Endometrial microvascular endothelial cells (primary cell): ENCODE measurements at regions not wholly inside any gene's neighbourhood (a gene's known extent, or its start where the extent isn't known, plus 50 kb on each side); places are given as distances from the start of the nearest gene placed in this dataset.
"Not testable (repeated sequence)": the region's sequence is repeated elsewhere in the genome, so short reads cannot be mapped to it uniquely, and the experiment has no call there.

ENCODE experiments used
- in situ Hi-C: cut with HindIII; loops from 2 replicates; pipeline ENCODE4 v1.10.0; 2017; ENCODE audit warnings: low sequenced_read_pairs, low pct_unique_long_range_greater_than_20kb; ENCODE audit errors: inconsistent ontology term

GRCh38 chr6:28653876-28654275, 128.2 kb downstream of the GPX5 start:
- in situ Hi-C loops = no loop called here

DNA sequence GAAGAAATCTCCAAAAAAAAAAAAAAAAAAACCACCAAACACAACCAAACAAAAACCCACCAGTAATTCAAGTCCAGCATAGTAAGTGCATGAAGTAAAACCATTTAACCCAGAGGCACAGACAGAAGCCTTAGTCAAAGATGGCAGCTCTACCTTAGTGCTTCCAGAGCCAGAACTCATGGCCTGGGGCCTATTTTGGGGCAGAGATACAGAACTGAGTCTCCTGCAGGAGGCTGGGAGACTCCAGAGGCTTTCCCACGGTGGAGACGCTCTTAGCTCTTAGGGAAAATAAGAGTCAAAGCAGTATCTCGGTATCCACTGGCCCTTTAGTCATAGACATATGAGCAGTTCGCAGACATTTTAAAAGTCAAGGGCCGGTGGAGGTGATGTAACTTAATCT, 129.5 kb downstream of the GPX5 start:
- in situ Hi-C loops = no loop called here

- in situ Hi-C loops = no loop called here
Observed at GRCh38 chr6:28656715-28657114, 131.0 kb downstream of the GPX5 start.

- in situ Hi-C loops = no loop called here
Observed at GRCh38 chr6:28657381-28657768, 131.7 kb downstream of the GPX5 start.

- in situ Hi-C loops = no loop called here
Observed at GRCh38 chr6:28657769-28658465, 132.2 kb downstream of the GPX5 start.

GRCh38 chr6:28658475-28659249, 133.0 kb downstream of the GPX5 start:
- in situ Hi-C loops = no loop called here

DNA sequence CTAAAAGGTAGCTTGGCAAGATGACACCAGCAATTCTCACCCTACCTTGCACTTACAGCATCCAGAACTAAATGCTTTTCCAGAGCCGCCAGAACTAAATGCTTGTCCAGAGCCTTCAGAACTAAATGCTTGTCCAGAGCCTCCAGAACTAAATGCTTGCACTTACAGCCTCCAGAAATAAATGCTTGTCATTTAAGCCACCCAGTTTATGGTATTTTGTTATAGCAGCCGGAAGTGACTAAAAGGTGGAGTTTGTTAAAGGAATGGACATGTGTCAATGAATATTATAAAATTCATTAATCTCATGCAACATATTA, 133.5 kb downstream of the GPX5 start:
- in situ Hi-C loops = no loop called here

DNA sequence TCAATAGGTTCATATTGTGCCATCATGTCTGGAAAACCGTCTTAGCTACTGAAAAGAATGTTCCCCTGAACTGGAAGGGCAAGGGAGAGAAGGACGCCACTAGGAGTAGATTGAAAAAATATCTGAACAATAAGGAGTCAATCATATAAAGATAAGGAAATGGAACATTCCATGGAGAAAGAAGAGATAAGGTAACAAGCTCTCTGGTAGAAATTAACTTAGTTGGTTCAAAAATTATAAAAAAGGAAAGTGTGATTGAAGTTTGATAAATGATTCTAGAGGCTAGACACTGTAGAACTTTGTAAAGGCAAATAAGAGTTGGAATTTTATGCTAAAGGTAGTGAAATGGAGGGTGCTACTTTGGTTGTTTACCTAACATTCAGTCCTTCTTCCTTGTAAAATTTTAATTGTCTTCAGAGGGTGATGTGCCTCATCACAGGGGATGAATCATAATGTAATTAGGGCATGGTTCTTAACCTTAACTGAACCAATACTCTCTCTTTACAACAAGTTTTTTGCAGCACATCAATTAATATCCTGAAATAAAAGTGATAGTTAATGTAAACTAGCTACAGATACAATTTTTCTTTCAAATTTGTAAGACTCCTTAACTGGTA, 135.5 kb downstream of the GPX5 start:
- in situ Hi-C loops = no loop called here

DNA sequence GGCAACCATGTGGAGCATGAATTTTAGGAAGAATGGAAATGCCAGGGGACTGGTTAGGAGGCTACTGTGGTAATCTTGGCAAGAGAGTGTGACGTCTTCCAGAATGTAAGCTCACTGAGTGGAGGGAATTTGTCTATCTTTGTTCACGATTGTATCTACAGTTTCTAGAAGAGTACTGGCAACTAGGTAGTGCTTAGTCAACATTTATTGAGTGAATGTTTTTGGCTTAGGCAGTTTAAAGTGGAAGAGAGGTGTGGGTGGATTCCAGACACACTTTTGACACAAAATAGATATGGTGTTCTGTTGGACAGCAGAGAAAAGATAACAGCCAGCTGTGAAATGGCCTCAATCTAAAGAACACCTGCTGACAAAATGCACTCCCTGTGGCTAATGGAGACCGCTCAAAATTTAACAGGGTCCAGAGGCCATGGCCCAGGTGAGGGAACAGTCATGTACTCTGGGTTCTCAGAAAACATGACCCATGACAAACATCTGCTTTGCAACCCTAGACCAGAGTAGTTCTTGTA, 139.3 kb downstream of the GPX5 start:
- in situ Hi-C loops = no loop called here

GRCh38 chr6:28673417-28673786, 147.7 kb downstream of the GPX5 start:
- in situ Hi-C loops = no loop called here

GRCh38 chr6:28673787-28674671, 148.3 kb downstream of the GPX5 start:
- in situ Hi-C loops = no loop called here

DNA sequence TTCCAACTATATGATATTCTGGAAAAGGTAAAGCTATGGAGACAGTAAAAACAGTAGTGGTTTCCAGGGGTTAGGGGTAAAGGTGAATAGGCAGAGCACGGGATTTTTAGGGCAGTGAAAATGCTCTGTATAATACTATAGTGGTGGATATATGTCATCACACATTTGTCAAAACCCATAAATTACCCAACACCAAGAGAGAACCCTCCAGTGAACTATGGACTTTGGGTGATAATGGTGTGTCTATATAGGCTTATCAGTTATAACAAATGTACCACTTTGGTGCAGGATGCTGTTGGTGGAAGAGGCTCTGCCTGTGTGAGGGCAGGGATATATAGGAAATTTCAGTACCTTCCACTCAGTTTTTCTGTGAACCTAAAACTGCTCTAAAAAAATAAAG, 149.9 kb downstream of the GPX5 start:
- in situ Hi-C loops = no loop called here

DNA sequence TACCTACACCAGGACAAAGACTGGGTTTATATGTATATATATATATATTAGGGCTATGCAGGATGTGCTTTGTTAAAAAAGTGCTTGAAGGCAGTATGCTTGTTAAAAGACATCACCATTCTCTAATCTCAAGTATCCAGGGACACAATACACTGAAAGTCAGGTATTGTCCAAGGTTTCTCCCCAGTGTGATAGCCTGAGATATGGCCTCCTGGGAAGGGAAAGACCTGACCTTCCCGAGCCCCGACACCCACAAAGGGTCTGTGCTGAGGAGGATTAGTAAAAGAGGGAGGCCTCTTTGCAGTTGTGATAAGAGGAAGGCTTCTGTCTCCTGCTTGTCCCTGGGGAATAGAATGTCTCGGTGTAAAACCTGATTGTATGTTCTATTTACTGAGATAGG, 156.9 kb downstream of the GPX5 start:
- in situ Hi-C loops = no loop called here

GRCh38 chr6:28682956-28683685, 157.4 kb downstream of the GPX5 start:
- in situ Hi-C loops = not testable (repeated sequence)

- in situ Hi-C loops = no loop called here
Observed at GRCh38 chr6:28683945-28684538, 158.4 kb downstream of the GPX5 start.

GRCh38 chr6:28685960-28686359, 160.3 kb downstream of the GPX5 start:
- in situ Hi-C loops = not testable (repeated sequence)

GRCh38 chr6:28686446-28687027, 160.9 kb downstream of the GPX5 start:
- in situ Hi-C loops = not testable (repeated sequence)
